Stimulated activated CD4-positive, alpha-beta T cell treated with anti-CD3 and anti-CD28 coated beads, TNF-alpha, amount 100 ng/mL, for 24 hours (primary cell): ENCODE measurements at regions not wholly inside any gene's neighbourhood (a gene's known extent, or its start where the extent isn't known, plus 50 kb on each side); places are given as distances from the start of the nearest gene placed in this dataset.
"Not testable (repeated sequence)": the region's sequence is repeated elsewhere in the genome, so short reads cannot be mapped to it uniquely, and the experiment has no call there.

Experiments used
- DNase-seq, 3 experiments: peaks; one replicate each; pipeline ENCODE4 v3.0.0-alpha.2; 2020; ENCODE audit warnings: low read depth in 3 of 3

- DNase-seq = not testable (repeated sequence)
Observed at GRCh38 chr5:104037136-104037535, 474.5 kb upstream of the NUDT12 start.

GRCh38 chr5:104033186-104033585, 470.6 kb upstream of the NUDT12 start:
- not testable (repeated sequence) for DNase-seq

DNA sequence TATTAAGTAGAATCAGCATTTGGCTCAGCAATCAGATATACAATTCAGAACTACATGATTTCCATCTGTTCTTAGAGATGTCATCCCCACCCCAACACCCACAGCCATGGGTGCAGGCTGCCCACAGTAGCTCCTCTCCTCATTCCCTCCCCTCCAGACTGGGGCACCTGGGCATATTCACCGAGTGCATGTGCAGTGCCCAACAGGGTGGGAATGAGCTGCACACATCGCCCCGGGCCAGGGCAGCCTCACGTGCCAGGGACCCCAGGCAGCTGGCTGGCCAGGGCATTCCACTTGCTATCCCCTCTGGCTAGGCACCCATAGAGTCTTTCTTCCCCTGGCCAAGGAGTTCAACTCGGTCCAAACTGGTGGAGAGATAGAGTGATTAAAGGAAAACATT, 461.9 kb upstream of the NUDT12 start:
- DNase-seq = no peak

DNA sequence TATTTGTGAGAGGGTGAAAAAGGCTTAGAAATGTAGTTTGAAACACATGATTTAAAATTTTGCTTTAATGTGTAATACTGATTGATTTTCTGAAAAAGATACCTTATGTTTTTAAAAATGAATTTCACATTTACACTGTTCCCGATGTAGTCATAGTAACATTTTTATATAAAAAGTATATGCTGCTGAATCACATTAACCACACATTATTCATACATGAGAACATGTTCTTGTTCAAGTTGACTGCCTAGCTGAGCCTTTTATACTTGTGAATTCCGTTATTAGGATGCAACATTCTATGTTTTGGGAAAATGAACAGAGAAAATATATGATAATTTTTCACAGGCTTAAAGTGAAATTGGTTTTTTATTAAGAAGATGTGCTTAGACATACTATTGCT, 461.1 kb upstream of the NUDT12 start:
- no peak for DNase-seq

DNA sequence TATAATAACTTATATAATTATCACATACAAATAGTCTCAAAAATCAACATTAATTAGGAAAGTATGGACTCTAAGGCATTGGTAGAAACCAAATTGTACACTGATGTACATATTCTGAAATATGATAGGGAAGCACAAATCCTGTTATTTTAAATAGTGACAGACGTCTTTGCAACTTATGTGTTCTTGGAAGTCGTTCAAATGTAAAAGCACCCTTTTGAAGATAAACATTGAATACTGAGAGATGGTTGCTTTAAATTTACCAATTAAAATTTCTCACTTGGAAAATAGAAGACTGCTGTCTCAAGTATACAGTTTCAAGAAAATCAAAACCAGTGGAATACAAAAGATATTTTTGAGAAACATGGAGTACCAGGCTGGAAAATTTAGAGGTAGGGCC, 457.4 kb upstream of the NUDT12 start:
- no peak for DNase-seq

GRCh38 chr5:104018299-104018698, 455.7 kb upstream of the NUDT12 start:
- DNase-seq = no peak

DNA sequence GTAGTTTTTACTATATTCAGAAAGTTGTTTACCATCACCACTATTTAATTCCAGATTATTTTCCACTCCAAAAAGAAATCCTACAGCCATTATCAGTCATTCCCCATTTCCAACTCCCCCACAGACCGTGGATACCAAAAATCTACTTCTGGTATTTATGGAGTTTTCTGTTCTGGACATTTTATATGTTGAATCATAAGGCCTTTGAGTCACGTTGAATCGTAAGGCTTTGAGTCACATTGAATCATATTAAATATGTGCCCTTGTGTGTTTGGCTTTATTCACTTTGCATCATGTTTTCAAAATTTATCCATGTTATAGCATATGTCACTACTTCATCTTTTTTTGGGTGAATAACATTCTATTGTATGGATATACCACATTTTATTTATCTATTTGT, 454.1 kb upstream of the NUDT12 start:
- no peak for DNase-seq

- no peak for DNase-seq
Observed at GRCh38 chr5:104015765-104016164, 453.2 kb upstream of the NUDT12 start.

DNA sequence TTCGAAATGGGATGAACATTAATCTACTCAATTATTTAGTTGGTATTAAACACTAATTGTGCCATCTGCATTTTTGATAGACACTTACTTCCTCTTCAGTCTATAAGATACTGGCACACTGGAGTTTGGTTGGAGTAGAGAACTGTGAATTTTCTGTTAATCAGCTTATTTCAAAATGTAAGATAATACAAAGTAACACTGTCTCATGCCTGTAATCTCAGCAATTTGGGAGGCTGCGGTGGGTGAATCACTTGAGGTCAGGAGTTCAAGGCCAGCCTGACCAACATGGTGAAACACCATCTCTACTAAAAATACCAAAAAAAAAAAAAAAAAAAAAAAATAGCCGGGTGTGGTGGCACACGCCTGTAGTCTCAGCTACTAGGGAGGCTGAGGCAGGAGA, 440.2 kb upstream of the NUDT12 start:
- DNase-seq = not testable (repeated sequence)

GRCh38 chr5:104001136-104001535, 438.5 kb upstream of the NUDT12 start:
- no peak for DNase-seq

GRCh38 chr5:103993031-103993430, 430.4 kb upstream of the NUDT12 start:
- no peak for DNase-seq

- DNase-seq = no peak
Observed at GRCh38 chr5:103990064-103990463, 427.5 kb upstream of the NUDT12 start.

DNA sequence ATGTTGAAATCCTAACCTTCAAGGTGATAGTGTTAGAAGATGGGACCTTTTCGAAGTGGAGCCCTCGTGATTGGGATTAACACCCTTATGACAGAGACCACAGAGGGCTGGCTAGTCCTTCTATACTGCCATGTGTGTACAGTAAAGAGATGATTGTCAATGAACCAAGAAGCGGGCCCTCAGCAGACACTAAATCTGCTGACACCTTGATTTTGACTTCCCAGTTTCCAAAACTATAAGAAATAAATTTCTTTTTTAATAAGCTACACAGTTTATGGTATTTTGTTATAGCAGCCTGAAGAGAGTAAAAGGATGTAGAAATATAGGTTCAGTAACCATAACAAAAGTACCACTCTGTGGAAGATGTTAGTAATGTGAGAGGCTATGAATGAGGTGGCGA, 419.0 kb upstream of the NUDT12 start:
- DNase-seq = no peak

DNA sequence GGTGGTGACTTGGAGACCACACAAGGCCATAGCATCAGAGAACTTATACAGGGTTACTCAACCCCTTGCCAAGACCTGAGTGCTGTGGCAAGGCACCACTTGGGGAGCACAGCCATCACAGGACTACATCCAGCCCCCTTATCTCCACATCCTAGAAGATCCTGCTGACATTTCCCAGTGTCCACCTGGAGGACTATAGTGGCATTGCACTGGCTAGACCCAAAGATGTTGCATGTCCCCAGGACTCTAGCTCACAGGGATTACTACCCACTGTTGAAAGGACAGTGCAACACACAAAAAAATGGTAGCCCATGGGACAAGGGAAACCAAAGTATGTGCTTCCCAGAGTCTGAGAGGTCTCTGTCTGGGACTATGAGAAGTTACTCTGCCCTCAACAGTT, 411.1 kb upstream of the NUDT12 start:
- no peak for DNase-seq

- not testable (repeated sequence) for DNase-seq
Observed at GRCh38 chr5:103966295-103966694, 403.7 kb upstream of the NUDT12 start.

- DNase-seq = no peak
Observed at GRCh38 chr5:103962023-103962422, 399.4 kb upstream of the NUDT12 start.

DNA sequence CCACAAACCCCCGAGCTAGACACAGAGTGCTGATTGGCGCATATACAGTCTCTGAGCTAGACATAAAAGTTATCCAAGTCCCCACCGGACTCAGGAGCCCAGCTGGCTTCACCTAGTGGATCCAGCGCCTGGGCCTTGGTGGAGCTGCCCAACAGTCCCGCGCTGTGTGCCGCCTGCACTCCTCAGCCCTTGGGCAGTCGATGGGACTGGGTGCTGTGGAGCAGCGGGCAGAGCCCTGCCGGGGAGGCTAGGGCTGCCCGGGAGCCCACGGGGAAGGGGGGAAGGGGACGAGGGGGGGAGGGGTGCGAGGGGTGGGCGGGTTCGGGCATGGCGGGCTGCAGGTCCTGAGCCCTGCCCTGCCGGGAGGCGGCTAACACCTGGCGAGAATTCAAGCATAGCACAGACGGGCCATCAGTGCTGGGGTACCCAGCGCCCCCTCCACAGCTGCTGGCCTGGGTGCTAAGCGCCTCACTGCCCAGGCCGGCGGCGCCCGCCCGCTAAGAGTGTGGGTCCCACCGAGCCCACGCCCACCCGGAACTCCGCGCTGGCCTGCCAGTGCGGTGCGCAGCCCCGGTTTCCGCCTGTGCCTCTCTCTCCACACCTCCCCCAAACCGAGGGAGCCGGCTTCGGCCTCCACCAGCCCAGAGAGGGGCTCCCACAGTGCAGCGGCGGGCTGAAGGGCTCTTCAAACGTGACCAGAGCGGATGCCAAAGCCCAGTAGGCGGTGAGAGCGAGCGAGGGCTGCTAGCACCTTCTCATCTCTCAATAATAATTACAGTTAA, 391.2 kb upstream of the NUDT12 start:
- DNase-seq = no peak

GRCh38 chr5:103951776-103952175, 389.2 kb upstream of the NUDT12 start:
- no peak for DNase-seq

- no peak for DNase-seq
Observed at GRCh38 chr5:103943230-103943629, 380.6 kb upstream of the NUDT12 start.

DNA sequence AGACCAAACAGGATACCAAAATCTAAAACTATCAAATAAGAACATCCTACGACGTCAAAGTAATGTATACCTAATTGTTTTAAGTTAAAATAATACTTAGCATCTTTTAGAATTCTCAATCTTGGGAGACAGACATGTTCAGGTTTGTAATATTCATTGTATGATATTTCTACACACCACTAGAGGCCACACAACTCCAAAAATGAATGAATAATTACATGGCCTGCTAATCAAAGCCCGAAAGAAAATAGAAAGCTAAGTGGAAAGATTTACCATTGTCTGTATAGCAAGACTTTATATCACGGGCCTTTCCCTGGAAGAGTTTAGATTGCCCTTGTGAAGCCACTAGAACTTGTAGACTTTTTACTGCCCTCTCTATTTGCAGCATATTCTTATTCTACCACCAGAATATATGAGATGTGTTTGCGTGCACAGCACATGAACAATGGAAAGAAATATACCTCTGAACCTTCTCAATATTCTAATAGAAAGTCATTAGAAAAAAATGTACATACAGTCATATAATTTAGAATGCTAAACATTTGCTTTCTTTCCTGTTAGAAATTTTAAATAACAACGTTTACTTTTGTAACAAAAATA, 380.1 kb upstream of the NUDT12 start:
- DNase-seq = no peak

GRCh38 chr5:103941596-103941995, 379.0 kb upstream of the NUDT12 start:
- DNase-seq = no peak

DNA sequence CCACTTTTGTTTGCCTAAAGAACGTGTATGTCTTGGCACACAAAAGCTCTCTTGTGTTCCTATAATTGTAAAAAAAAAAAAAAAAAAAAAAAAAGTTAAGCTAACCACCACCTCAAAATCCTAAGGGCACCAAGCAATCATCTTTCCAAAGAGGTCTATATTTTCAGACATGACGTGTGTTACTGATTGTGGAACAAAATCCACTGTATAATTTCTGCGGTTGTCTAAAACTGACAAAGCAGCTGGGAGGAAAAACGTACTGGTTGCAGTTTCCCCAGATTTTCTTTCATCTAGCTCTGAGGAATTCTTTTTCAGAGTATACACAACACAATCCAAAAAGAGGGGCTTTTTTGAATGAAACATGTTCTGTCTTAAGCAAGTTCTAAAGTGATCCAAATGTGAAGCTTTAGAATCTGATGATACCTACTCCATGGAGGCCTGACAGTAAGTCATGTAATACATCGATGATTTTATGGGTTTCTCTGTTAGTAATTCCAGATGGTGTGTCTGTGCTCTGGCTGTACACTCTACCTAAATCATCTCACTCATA, 375.6 kb upstream of the NUDT12 start:
- no peak for DNase-seq

- DNase-seq = no peak
Observed at GRCh38 chr5:103929338-103930013, 366.9 kb upstream of the NUDT12 start.
